NCI-H1417 (cell line): ENCODE measurements at regions not wholly inside any gene's neighbourhood (a gene's known extent, or its start where the extent isn't known, plus 50 kb on each side); places are given as distances from the start of the nearest gene placed in this dataset.
"Not testable (repeated sequence)": the region's sequence is repeated elsewhere in the genome, so short reads cannot be mapped to it uniquely, and the experiment has no call there.

Experiments used
- DNase-seq, 3 experiments: peaks; one replicate each; lab custom pipeline; 2025; lab: John Stamatoyannopoulos, UW

- DNase-seq: no peak
Measured at GRCh38 chr11:101835506-101836063, 79.2 kb upstream of the CEP126 start.

GRCh38 chr11:101830475-101830874 is 84.3 kb upstream of the CEP126 start:
- DNase-seq: not testable (repeated sequence)

GRCh38 chr11:101825531-101825930 is 89.3 kb upstream of the CEP126 start:
- no peak for DNase-seq

- no peak for DNase-seq
Measured at GRCh38 chr11:101817581-101817980, 97.2 kb upstream of the CEP126 start.

- DNase-seq: no peak
Measured at GRCh38 chr11:101816613-101817012, 98.2 kb upstream of the CEP126 start.

GRCh38 chr11:101812546-101812945 is 102.3 kb upstream of the CEP126 start:
- DNase-seq: no peak

GRCh38 chr11:101810546-101810945 is 104.3 kb upstream of the CEP126 start:
- no peak for DNase-seq

GRCh38 chr11:101807531-101807930 is 107.3 kb upstream of the CEP126 start:
- no peak for DNase-seq

- DNase-seq: no peak
Measured at GRCh38 chr11:101803651-101804050, 111.2 kb upstream of the CEP126 start.

- no peak for DNase-seq
Measured at GRCh38 chr11:101797335-101797734, 117.5 kb upstream of the CEP126 start.

- no peak for DNase-seq
Measured at GRCh38 chr11:101792814-101793213, 122.0 kb upstream of the CEP126 start.

GRCh38 chr11:101786916-101787315 is 127.9 kb upstream of the CEP126 start:
- DNase-seq: no peak

- no peak for DNase-seq
Measured at GRCh38 chr11:101786421-101786820, 128.4 kb upstream of the CEP126 start.

- not testable (repeated sequence) for DNase-seq
Measured at GRCh38 chr11:101779167-101779566, 135.6 kb upstream of the CEP126 start.

GRCh38 chr11:101777476-101777875 is 137.3 kb upstream of the CEP126 start:
- no peak for DNase-seq

GRCh38 chr11:101775033-101775432 is 139.8 kb upstream of the CEP126 start:
- no peak for DNase-seq

GRCh38 chr11:101770648-101771047 is 144.2 kb upstream of the CEP126 start:
- no peak for DNase-seq

- DNase-seq: no peak
Measured at GRCh38 chr11:101765932-101766331, 148.9 kb upstream of the CEP126 start.

- DNase-seq: peak in 2 of 3 experiments; percentile 6 to 59
Measured at GRCh38 chr11:101759771-101760450, 154.9 kb upstream of the CEP126 start.

- DNase-seq: no peak
Measured at GRCh38 chr11:101757741-101758140, 157.1 kb upstream of the CEP126 start.

- DNase-seq: no peak
Measured at GRCh38 chr11:101748572-101749344, 165.0 kb upstream of the TRPC6 start.

- no peak for DNase-seq
Measured at GRCh38 chr11:101745756-101746155, 161.9 kb upstream of the TRPC6 start.

- no peak for DNase-seq
Measured at GRCh38 chr11:101743828-101744227, 160.0 kb upstream of the TRPC6 start.
